OCI-LY1 (cell line): ENCODE measurements at regions not wholly inside any gene's neighbourhood (a gene's known extent, or its start where the extent isn't known, plus 50 kb on each side); places are given as distances from the start of the nearest gene placed in this dataset.

Source experiments
- H2AFZ ChIP-seq: fragments of 200-600 bp; sonication (generic), shearing (Covaris generic); 2 replicates; pipeline ENCODE4 v1.6.0; 2014; ENCODE audit warnings: antibody characterized with exemption, mild to moderate bottlenecking, low read length
- H3F3A ChIP-seq: fragments of 200-600 bp; sonication (generic), shearing (Covaris generic); 2 replicates; pipeline ENCODE4 v1.6.0; 2014; ENCODE audit warnings: mild to moderate bottlenecking, antibody characterized with exemption, low read length, moderate library complexity; ENCODE audit not compliant: insufficient read depth
- H3K27ac ChIP-seq: fragments of 200-600 bp; sonication (generic); 2 replicates; pipeline ENCODE4 v1.5.1; 2014; ENCODE audit warnings: low read length, mixed run types, mild to moderate bottlenecking, low read depth; ENCODE audit not compliant: poor library complexity, severe bottlenecking
- H3K27me3 ChIP-seq: fragments of 200-600 bp; sonication (generic); 2 replicates; pipeline ENCODE4 v1.6.0; 2014; ENCODE audit warnings: antibody characterized with exemption, mild to moderate bottlenecking, low read length, moderate library complexity; ENCODE audit not compliant: insufficient read depth
- H3K36me3 ChIP-seq: fragments of 200-600 bp; sonication (generic); 2 replicates; pipeline ENCODE4 v1.6.1; 2014; ENCODE audit warnings: mild to moderate bottlenecking, antibody characterized with exemption, low read length, moderate library complexity, mixed read lengths; ENCODE audit not compliant: insufficient read depth
- H3K4me1 ChIP-seq: fragments of 200-600 bp; sonication (generic); 2 replicates; pipeline ENCODE4 v1.5.1; 2014; ENCODE audit warnings: mild to moderate bottlenecking, low read length, moderate library complexity; ENCODE audit not compliant: insufficient read depth, severe bottlenecking
- H3K4me2 ChIP-seq: fragments of 200-600 bp; sonication (generic), shearing (Covaris generic); 2 replicates; pipeline ENCODE4 v1.6.1; 2014; ENCODE audit warnings: low read length
- H3K4me3 ChIP-seq: fragments of 200-600 bp; sonication (generic); 2 replicates; pipeline ENCODE4 v1.5.1; 2014; ENCODE audit warnings: low read length, low read depth, mild to moderate bottlenecking, mixed read lengths; ENCODE audit not compliant: poor library complexity, severe bottlenecking
- H3K79me2 ChIP-seq: fragments of 200-600 bp; shearing (Covaris generic); 2 replicates; pipeline ENCODE4 v1.6.1; 2016; ENCODE audit warnings: mixed run types, low read length, mixed read lengths; ENCODE audit not compliant: insufficient read depth
- H3K9ac ChIP-seq: fragments of 200-600 bp; sonication (generic), shearing (Covaris generic); 2 replicates; pipeline ENCODE4 v1.6.1; 2014; ENCODE audit warnings: mild to moderate bottlenecking, low read length, mixed read lengths
- H3K9me2 ChIP-seq: fragments of 200-600 bp; sonication (generic), shearing (Covaris generic); 2 replicates; pipeline ENCODE4 v1.6.1; 2014; ENCODE audit warnings: low read depth, mild to moderate bottlenecking, low read length, mixed read lengths
- H3K9me3 ChIP-seq: fragments of 200-600 bp; shearing (Covaris generic); 2 replicates; pipeline ENCODE4 v1.6.1; 2014; ENCODE audit warnings: low read length, mixed read lengths
- H4K20me1 ChIP-seq: fragments of 200-600 bp; sonication (generic), shearing (Covaris generic); 2 replicates; pipeline ENCODE4 v1.6.0; 2016; ENCODE audit warnings: mild to moderate bottlenecking, low read length; ENCODE audit not compliant: insufficient read depth
- CTCF ChIP-seq: fragments of 200-600 bp; sonication (generic), shearing (Covaris generic); IDR thresholded peaks from 2 replicates; pipeline ENCODE4 v1.5.1; 2017; ENCODE audit warnings: mild to moderate bottlenecking, antibody characterized with exemption, low read length, moderate library complexity, mixed read lengths
- EZH2 ChIP-seq: fragments of 200-600 bp; sonication (generic), shearing (Covaris generic); IDR thresholded peaks from 2 replicates; pipeline ENCODE4 v1.8.0; 2017; ENCODE audit warnings: borderline replicate concordance, mixed run types, mild to moderate bottlenecking, antibody characterized with exemption, low read length, moderate library complexity, mixed read lengths

DNA sequence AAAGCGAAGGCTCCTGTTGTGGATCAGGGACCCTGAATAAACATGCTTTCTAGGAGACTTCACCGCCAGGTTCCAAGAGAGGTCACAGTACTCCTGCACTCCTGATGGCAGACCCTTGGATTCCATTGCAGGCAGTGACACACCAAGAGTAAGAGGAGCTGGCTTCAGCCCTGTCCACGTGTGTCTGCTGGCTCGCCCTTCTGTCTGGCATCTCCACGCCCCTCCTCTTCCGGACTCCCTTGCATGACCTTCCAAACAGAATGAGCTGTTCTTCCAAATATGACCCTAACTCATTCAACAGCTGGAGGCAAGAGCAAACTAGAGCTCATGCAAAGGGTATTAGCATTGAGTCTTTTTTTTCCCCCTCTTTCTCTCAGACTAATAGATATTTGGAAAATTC lies 233.0 kb upstream of the PLEKHG7 start:
- H3K4me1 ChIP-seq = peaks cover 89% of the 10 kb centered on the region
- no peak overlapping the region for H2AFZ ChIP-seq
- peak overlapping the region; percentile 99 for H3K27ac ChIP-seq
- H3K9ac ChIP-seq = peak overlapping the region; percentile 88
- H3F3A ChIP-seq = 0 out of 2 replicates have a peak, but pooled peaks cover 6% of the 10 kb centered on the region
- peak overlapping the region; percentile 39 for H3K4me3 ChIP-seq
- no peaks in the 10 kb centered on the region for H3K9me3 ChIP-seq
- H3K4me2 ChIP-seq = peak overlapping the region; percentile 80
- TF ChIP-seq EZH2 = no peak
- no peak for TF ChIP-seq CTCF
- H3K79me2 ChIP-seq = peaks cover 49% of the 10 kb centered on the region
- no peaks in the 10 kb centered on the region for H3K9me2 ChIP-seq
- H4K20me1 ChIP-seq = no peaks in the 10 kb centered on the region
- H3K36me3 ChIP-seq = peaks cover 7% of the 10 kb centered on the region; the same call in 1 of the 2 replicates
- H3K27me3 ChIP-seq = no peaks in the 10 kb centered on the region

GRCh38 chr12:92468358-92469020 lies 234.3 kb upstream of the PLEKHG7 start:
- peak overlapping the region; percentile 99 for H3K27ac ChIP-seq
- H3K9me2 ChIP-seq = no peaks in the 10 kb centered on the region
- no peaks in the 10 kb centered on the region for H3K9me3 ChIP-seq
- H3K4me3 ChIP-seq = peak overlapping the region; percentile 69
- 0 out of 2 replicates have a peak, but pooled peaks cover 6% of the 10 kb centered on the region for H3F3A ChIP-seq
- TF ChIP-seq CTCF (no peak), EZH2 (no peak)
- peak overlapping the region; percentile 80 for H3K4me2 ChIP-seq
- no peaks in the 10 kb centered on the region for H3K36me3 ChIP-seq
- peak overlapping the region; percentile 88 for H3K9ac ChIP-seq
- H3K79me2 ChIP-seq = peaks cover 42% of the 10 kb centered on the region
- H4K20me1 ChIP-seq = no peaks in the 10 kb centered on the region
- peaks cover 92% of the 10 kb centered on the region for H3K4me1 ChIP-seq
- H3K27me3 ChIP-seq = no peaks in the 10 kb centered on the region
- H2AFZ ChIP-seq = no peak overlapping the region

GRCh38 chr12:92467886-92468285 lies 234.9 kb upstream of the PLEKHG7 start:
- H3K9me2 ChIP-seq = no peaks in the 10 kb centered on the region
- H3K36me3 ChIP-seq = no peaks in the 10 kb centered on the region
- H3K9me3 ChIP-seq = no peaks in the 10 kb centered on the region
- H3K27me3 ChIP-seq = no peaks in the 10 kb centered on the region
- H4K20me1 ChIP-seq = no peaks in the 10 kb centered on the region
- peak overlapping the region; percentile 88 for H3K9ac ChIP-seq
- H3K27ac ChIP-seq = peak overlapping the region; percentile 99
- peaks cover 92% of the 10 kb centered on the region for H3K4me1 ChIP-seq
- peak overlapping the region; percentile 69 for H3K4me3 ChIP-seq
- H2AFZ ChIP-seq = no peak overlapping the region
- TF ChIP-seq EZH2 = no peak
- TF ChIP-seq CTCF = no peak
- H3K4me2 ChIP-seq = peak overlapping the region; percentile 80
- 0 out of 2 replicates have a peak, but pooled peaks cover 6% of the 10 kb centered on the region for H3F3A ChIP-seq
- H3K79me2 ChIP-seq = peaks cover 38% of the 10 kb centered on the region
